ELR (cell line): ENCODE measurements at regions not wholly inside any gene's neighbourhood (a gene's known extent, or its start where the extent isn't known, plus 50 kb on each side); places are given as distances from the start of the nearest gene placed in this dataset.
A peak's percentile ranks its signal among the peaks of the same experiment; 100 is the strongest.

Source experiments
- DNase-seq: peaks from one replicate; pipeline ENCODE4 v3.0.0-alpha.2; 2015; ENCODE audit warnings: low read depth

GRCh38 chrX:144791298-144791697 is 456.0 kb upstream of the SPANXN1 start:
- DNase-seq = no peak

GRCh38 chrX:144798972-144799371 is 448.3 kb upstream of the SPANXN1 start:
- DNase-seq = no peak

- DNase-seq = peak; percentile 55
Observed at GRCh38 chrX:144801786-144802185, 445.5 kb upstream of the SPANXN1 start.

GRCh38 chrX:144809025-144809424 is 438.3 kb upstream of the SPANXN1 start:
- DNase-seq = no peak

GRCh38 chrX:144810539-144810938 is 436.8 kb upstream of the SPANXN1 start:
- DNase-seq = no peak

GRCh38 chrX:144819406-144819805 is 427.9 kb upstream of the SPANXN1 start:
- DNase-seq = no peak

- DNase-seq = peak; percentile 0
Observed at GRCh38 chrX:144840616-144841015, 406.7 kb upstream of the SPANXN1 start.

- DNase-seq = peak; percentile 15
Observed at GRCh38 chrX:144849141-144849540, 398.2 kb upstream of the SPANXN1 start.

- DNase-seq = peak; percentile 3
Observed at GRCh38 chrX:144896323-144896722, 351.0 kb upstream of the SPANXN1 start.

GRCh38 chrX:144901521-144901920 is 345.8 kb upstream of the SPANXN1 start:
- no peak for DNase-seq

GRCh38 chrX:144916785-144917184 is 330.5 kb upstream of the SPANXN1 start:
- DNase-seq = peak; percentile 3

- no peak for DNase-seq
Observed at GRCh38 chrX:144918936-144919335, 328.4 kb upstream of the SPANXN1 start.

GRCh38 chrX:144946666-144947065 is 300.6 kb upstream of the SPANXN1 start:
- DNase-seq = no peak
